ENCODE measurements at regions not wholly inside any gene's neighbourhood (a gene's known extent, or its start where the extent isn't known, plus 50 kb on each side); places are given as distances from the start of the nearest gene placed in this dataset.
A peak's percentile ranks its signal among the peaks of the same experiment; 100 is the strongest.

- TF ChIP-seq POLR2A (IDR thresholded peaks at IDR 0.05) (no peak), CTCF (IDR thresholded peaks at IDR 0.05) (peak in 5 of 7 experiments; percentile 29 to 68 (median 53)), POLR2AphosphoS5 (IDR thresholded peaks at IDR 0.05) (no peak)
Measured at GRCh38 chr7:67484244-67484751, 487.7 kb downstream of the TYW1 start.
